NOMO-1 (cell line): ENCODE measurements at regions not wholly inside any gene's neighbourhood (a gene's known extent, or its start where the extent isn't known, plus 50 kb on each side); places are given as distances from the start of the nearest gene placed in this dataset.

ENCODE experiments used
- DNase-seq, 2 experiments: peaks; one replicate each; lab custom pipeline; 2025; ENCODE audit not compliant: unreplicated experiment in 2 of 2; lab: John Stamatoyannopoulos, UW

- DNase-seq, result peak; percentile 52 to 64
These were observed 51.5 kb upstream of the LRRC32 start for GRCh38 chr11:76721755-76722677.

GRCh38 chr11:76723142-76723541 lies 52.6 kb upstream of the LRRC32 start:
- DNase-seq, result no peak

- DNase-seq, result no peak
These were observed 53.0 kb upstream of the LRRC32 start for GRCh38 chr11:76723548-76723947.

GRCh38 chr11:76724171-76724768 lies 53.7 kb upstream of the LRRC32 start:
- DNase-seq, result no peak

GRCh38 chr11:76728227-76728626 lies 54.9 kb upstream of the TSKU start:
- DNase-seq, result no peak

- DNase-seq, result no peak
These were observed 54.4 kb upstream of the TSKU start for GRCh38 chr11:76728778-76729177.

GRCh38 chr11:76729214-76729613 lies 53.9 kb upstream of the TSKU start:
- no peak for DNase-seq

GRCh38 chr11:76730887-76731565 lies 52.1 kb upstream of the TSKU start:
- DNase-seq, result no peak

- DNase-seq, result no peak
These were observed 50.5 kb upstream of the TSKU start for GRCh38 chr11:76732643-76733042.
